ENCODE measurements at regions not wholly inside any gene's neighbourhood (a gene's known extent, or its start where the extent isn't known, plus 50 kb on each side); places are given as distances from the start of the nearest gene placed in this dataset.
"Not testable (repeated sequence)": the region's sequence is repeated elsewhere in the genome, so short reads cannot be mapped to it uniquely, and the experiment has no call there.

DNA sequence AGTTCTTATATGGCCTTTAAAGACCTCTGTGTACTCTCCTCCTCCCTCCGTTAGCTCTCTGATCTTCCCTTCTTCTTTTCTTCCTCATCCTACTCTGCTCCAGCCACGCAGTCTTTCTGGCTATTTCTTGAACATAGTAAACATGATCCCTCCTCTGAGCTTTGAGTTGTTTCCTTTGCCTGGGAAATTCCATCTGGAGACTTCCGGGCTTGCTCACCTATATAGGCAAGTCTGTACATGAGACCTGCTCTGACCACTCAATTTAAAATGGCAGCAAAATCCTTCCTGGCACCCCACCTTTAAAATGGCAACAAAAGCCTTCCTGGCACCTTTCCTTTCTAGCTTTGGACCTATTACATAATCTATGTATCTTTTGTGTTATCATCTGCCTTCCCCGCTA is 517.6 kb downstream of the TTLL7 start:
- TF ChIP-seq CTCF (IDR thresholded peaks at IDR 0.05; ENCODE audit: low read length); EZH2 (IDR thresholded peaks at IDR 0.05; ENCODE audit: borderline replicate concordance, low read length): not testable (repeated sequence)
